ENCODE measurements at regions not wholly inside any gene's neighbourhood (a gene's known extent, or its start where the extent isn't known, plus 50 kb on each side); places are given as distances from the start of the nearest gene placed in this dataset.
"Not testable (repeated sequence)": the region's sequence is repeated elsewhere in the genome, so short reads cannot be mapped to it uniquely, and the experiment has no call there.

- DNase-seq (no peak), ATAC-seq (no peak)
- ChIA-PET POLR2A (no interaction called here), CTCF (interaction anchor here (0.6 to 1.1 kb wide), 2 partner anchors 10 to 524 kb away, joined by 3 to 4 read pairs; no protein-coding TSS in a partner anchor)
- peaks cover 20% of the 10 kb centered on the region for H3K27me3 Mint-ChIP-seq
- H3K9me3 Mint-ChIP-seq (ENCODE audit: low read depth) = peaks cover 4% of the 10 kb centered on the region
- H3K4me3 Mint-ChIP-seq = no peak overlapping the region
- peaks cover 8% of the 10 kb centered on the region for H3K4me1 Mint-ChIP-seq
- intact Hi-C loops (cut with DNase I, micrococcal nuclease) = loop anchor here in 1 of 2 experiments (10.0 kb wide), 1 partner anchor 1658 kb away; no protein-coding TSS in a partner anchor
- no peak overlapping the region for H3K27ac Mint-ChIP-seq
- H3K36me3 Mint-ChIP-seq (ENCODE audit: low read depth) = no peaks in the 10 kb centered on the region
Measured at GRCh38 chr1:195193134-195193533, 1415.1 kb downstream of the KCNT2 start.

- no peak for DNase-seq
- no peak overlapping the region for H3K4me3 Mint-ChIP-seq
- no peaks in the 10 kb centered on the region for H3K9me3 Mint-ChIP-seq (ENCODE audit: low read depth)
- peaks cover 13% of the 10 kb centered on the region for H3K27me3 Mint-ChIP-seq
- intact Hi-C loops (cut with DNase I, micrococcal nuclease) = no loop called here
- H3K36me3 Mint-ChIP-seq (ENCODE audit: low read depth) = no peaks in the 10 kb centered on the region
- POLR2A ChIA-PET = no interaction called here
- H3K4me1 Mint-ChIP-seq = no peaks in the 10 kb centered on the region
- CTCF ChIA-PET = interaction anchor here (0.6 kb wide), 1 partner anchor 291 kb away, joined by 4 read pairs; no protein-coding TSS in a partner anchor
- no peak overlapping the region for H3K27ac Mint-ChIP-seq
- ATAC-seq = no peak
Measured at GRCh38 chr1:195188821-195189220, 1419.4 kb downstream of the KCNT2 start.

- H3K27me3 Mint-ChIP-seq = peaks cover 10% of the 10 kb centered on the region
- POLR2A ChIA-PET = no interaction called here
- H3K36me3 Mint-ChIP-seq (ENCODE audit: low read depth) = no peaks in the 10 kb centered on the region
Measured at GRCh38 chr1:195186544-195186943, 1421.7 kb downstream of the KCNT2 start.

GRCh38 chr1:195185736-195186135 lies 1422.5 kb downstream of the KCNT2 start:
- H3K36me3 Mint-ChIP-seq (ENCODE audit: low read depth) = no peaks in the 10 kb centered on the region
- ChIA-PET CTCF (no interaction called here), POLR2A (no interaction called here)
- DNase-seq = no peak
- H3K4me1 Mint-ChIP-seq = no peaks in the 10 kb centered on the region
- no peaks in the 10 kb centered on the region for H3K9me3 Mint-ChIP-seq (ENCODE audit: low read depth)
- H3K27ac Mint-ChIP-seq = no peak overlapping the region
- intact Hi-C loops (cut with DNase I, micrococcal nuclease) = no loop called here
- peaks cover 8% of the 10 kb centered on the region for H3K27me3 Mint-ChIP-seq
- ATAC-seq = no peak
- H3K4me3 Mint-ChIP-seq = no peak overlapping the region

More at GRCh38 chr1:195186544-195186943, 1421.7 kb downstream of the KCNT2 start:
- CTCF ChIA-PET = no interaction called here
- ATAC-seq (no peak), DNase-seq (no peak)
- Mint-ChIP-seq H3K4me3 (no peak overlapping the region), H3K9me3 (ENCODE audit: low read depth) (no peaks in the 10 kb centered on the region), H3K4me1 (no peaks in the 10 kb centered on the region), H3K27ac (no peak overlapping the region)
- intact Hi-C loops (cut with DNase I, micrococcal nuclease) = no loop called here

GRCh38 chr1:195185321-195185720 lies 1422.9 kb downstream of the KCNT2 start:
- CTCF ChIA-PET = no interaction called here
- no peak for ATAC-seq
- intact Hi-C loops (cut with DNase I, micrococcal nuclease) = no loop called here
- no peak overlapping the region for H3K4me3 Mint-ChIP-seq
- H3K36me3 Mint-ChIP-seq (ENCODE audit: low read depth) = no peaks in the 10 kb centered on the region
- no peaks in the 10 kb centered on the region for H3K4me1 Mint-ChIP-seq
- no peak overlapping the region for H3K27ac Mint-ChIP-seq
- peaks cover 7% of the 10 kb centered on the region for H3K27me3 Mint-ChIP-seq
- DNase-seq = no peak
- H3K9me3 Mint-ChIP-seq (ENCODE audit: low read depth) = no peaks in the 10 kb centered on the region
- POLR2A ChIA-PET = no interaction called here

- no peak overlapping the region for H3K4me3 Mint-ChIP-seq
- H3K4me1 Mint-ChIP-seq = no peaks in the 10 kb centered on the region
- no peaks in the 10 kb centered on the region for H3K27me3 Mint-ChIP-seq
- CTCF ChIA-PET = interaction anchor here (0.5 kb wide), 1 partner anchor 749 kb away, joined by 3 read pairs; no protein-coding TSS in a partner anchor
- no peaks in the 10 kb centered on the region for H3K9me3 Mint-ChIP-seq (ENCODE audit: low read depth)
- POLR2A ChIA-PET = no interaction called here
- H3K36me3 Mint-ChIP-seq (ENCODE audit: low read depth) = no peaks in the 10 kb centered on the region
- ATAC-seq (no peak), DNase-seq (no peak)
- intact Hi-C loops (cut with DNase I, micrococcal nuclease) = no loop called here
- no peak overlapping the region for H3K27ac Mint-ChIP-seq
Measured at GRCh38 chr1:195173753-195174152, 1434.5 kb downstream of the KCNT2 start.

GRCh38 chr1:195159795-195160194 lies 1448.4 kb downstream of the KCNT2 start:
- H3K9me3 Mint-ChIP-seq (ENCODE audit: low read depth); ATAC-seq; H3K27ac Mint-ChIP-seq; H3K4me1 Mint-ChIP-seq; H3K27me3 Mint-ChIP-seq; H3K36me3 Mint-ChIP-seq (ENCODE audit: low read depth); H3K4me3 Mint-ChIP-seq; CTCF ChIA-PET; POLR2A ChIA-PET; DNase-seq: not testable (repeated sequence)
- intact Hi-C loops (cut with DNase I, micrococcal nuclease) = loop anchor here in 1 of 2 experiments (10.0 kb wide), 1 partner anchor 55 kb away; no protein-coding TSS in a partner anchor

- CTCF ChIA-PET = no interaction called here
- intact Hi-C loops (cut with DNase I, micrococcal nuclease) = loop anchor here in 1 of 2 experiments (10.0 kb wide), 1 partner anchor 57 kb away; no protein-coding TSS in a partner anchor
- ATAC-seq (no peak), DNase-seq (no peak)
- Mint-ChIP-seq H3K4me3 (no peak overlapping the region), H3K27me3 (no peaks in the 10 kb centered on the region), H3K27ac (no peak overlapping the region), H3K4me1 (no peaks in the 10 kb centered on the region), H3K36me3 (ENCODE audit: low read depth) (no peaks in the 10 kb centered on the region), H3K9me3 (ENCODE audit: low read depth) (no peaks in the 10 kb centered on the region)
- POLR2A ChIA-PET = no interaction called here
Measured at GRCh38 chr1:195158091-195158490, 1450.1 kb downstream of the KCNT2 start.

GRCh38 chr1:195153107-195153506 lies 1455.1 kb downstream of the KCNT2 start:
- H3K27ac Mint-ChIP-seq = no peak overlapping the region
- DNase-seq (no peak), ATAC-seq (no peak)
- H3K27me3 Mint-ChIP-seq = no peaks in the 10 kb centered on the region
- intact Hi-C loops (cut with DNase I, micrococcal nuclease) = loop anchor here in 1 of 2 experiments (10.0 kb wide), 1 partner anchor 62 kb away; no protein-coding TSS in a partner anchor
- H3K4me3 Mint-ChIP-seq = no peak overlapping the region
- H3K4me1 Mint-ChIP-seq = no peaks in the 10 kb centered on the region
- H3K9me3 Mint-ChIP-seq (ENCODE audit: low read depth) = no peaks in the 10 kb centered on the region
- ChIA-PET POLR2A (no interaction called here), CTCF (no interaction called here)
- no peaks in the 10 kb centered on the region for H3K36me3 Mint-ChIP-seq (ENCODE audit: low read depth)

- no peak for DNase-seq
- CTCF ChIA-PET = no interaction called here
- intact Hi-C loops (cut with DNase I, micrococcal nuclease) = loop anchor here in 1 of 2 experiments (10.0 kb wide), 1 partner anchor 64 kb away; no protein-coding TSS in a partner anchor
- no peak overlapping the region for H3K27ac Mint-ChIP-seq
- no peak overlapping the region for H3K4me3 Mint-ChIP-seq
- POLR2A ChIA-PET = no interaction called here
- H3K9me3 Mint-ChIP-seq (ENCODE audit: low read depth) = no peaks in the 10 kb centered on the region
- H3K27me3 Mint-ChIP-seq = no peaks in the 10 kb centered on the region
- H3K36me3 Mint-ChIP-seq (ENCODE audit: low read depth) = no peaks in the 10 kb centered on the region
- no peak for ATAC-seq
- no peaks in the 10 kb centered on the region for H3K4me1 Mint-ChIP-seq
Measured at GRCh38 chr1:195150768-195151167, 1457.5 kb downstream of the KCNT2 start.

- peaks cover 9% of the 10 kb centered on the region for H3K9me3 Mint-ChIP-seq (ENCODE audit: low read depth)
- DNase-seq = peak; percentile 6
- no peak overlapping the region for H3K4me3 Mint-ChIP-seq
- ChIA-PET CTCF (no interaction called here), POLR2A (no interaction called here)
- no peaks in the 10 kb centered on the region for H3K4me1 Mint-ChIP-seq
- ATAC-seq = no peak
- H3K36me3 Mint-ChIP-seq (ENCODE audit: low read depth) = no peaks in the 10 kb centered on the region
- no peak overlapping the region for H3K27ac Mint-ChIP-seq
- H3K27me3 Mint-ChIP-seq = no peaks in the 10 kb centered on the region
- intact Hi-C loops (cut with DNase I, micrococcal nuclease) = no loop called here
Measured at GRCh38 chr1:195141294-195141693, 1466.9 kb downstream of the KCNT2 start.

GRCh38 chr1:195130598-195130997 lies 1477.6 kb downstream of the KCNT2 start:
- Mint-ChIP-seq H3K27ac (no peak overlapping the region), H3K36me3 (ENCODE audit: low read depth) (no peaks in the 10 kb centered on the region), H3K4me3 (no peak overlapping the region), H3K27me3 (no peaks in the 10 kb centered on the region), H3K4me1 (no peaks in the 10 kb centered on the region), H3K9me3 (ENCODE audit: low read depth) (peaks cover 2% of the 10 kb centered on the region)
- ChIA-PET POLR2A (no interaction called here), CTCF (no interaction called here)
- DNase-seq = no peak
- intact Hi-C loops (cut with DNase I, micrococcal nuclease) = no loop called here
- ATAC-seq = no peak

GRCh38 chr1:195122497-195122896 lies 1485.7 kb downstream of the KCNT2 start:
- Mint-ChIP-seq H3K27me3 (no peaks in the 10 kb centered on the region), H3K27ac (no peak overlapping the region), H3K9me3 (ENCODE audit: low read depth) (no peaks in the 10 kb centered on the region), H3K4me3 (no peak overlapping the region), H3K4me1 (no peaks in the 10 kb centered on the region), H3K36me3 (ENCODE audit: low read depth) (no peaks in the 10 kb centered on the region)
- ChIA-PET POLR2A (no interaction called here), CTCF (no interaction called here)
- DNase-seq (no peak), ATAC-seq (no peak)
- intact Hi-C loops (cut with DNase I, micrococcal nuclease) = no loop called here
